ENCODE measurements at regions not wholly inside any gene's neighbourhood (a gene's known extent, or its start where the extent isn't known, plus 50 kb on each side); places are given as distances from the start of the nearest gene placed in this dataset.
"Not testable (repeated sequence)": the region's sequence is repeated elsewhere in the genome, so short reads cannot be mapped to it uniquely, and the experiment has no call there.

- in situ Hi-C loops (cut with HindIII; ENCODE audit: low pct_unique_long_range_greater_than_20kb, low sequenced_read_pairs): no loop called here
- no peak for DNase-seq (ENCODE audit: low read depth in 1 of 2, low spot score in 1 of 2)
- no peak for TF ChIP-seq JUND (IDR thresholded peaks at IDR 0.05; ENCODE audit: low read depth)
Measured at GRCh38 chr15:83380059-83380458, 67.1 kb upstream of the SH3GL3 start.

- TF ChIP-seq JUND (IDR thresholded peaks at IDR 0.05; ENCODE audit: low read depth): no peak
- in situ Hi-C loops (cut with HindIII; ENCODE audit: low pct_unique_long_range_greater_than_20kb, low sequenced_read_pairs): no loop called here
- DNase-seq (ENCODE audit: low read depth in 1 of 2, low spot score in 1 of 2): peak; percentile 74 to 80
Measured at GRCh38 chr15:83380682-83381081, 66.5 kb upstream of the SH3GL3 start.

DNA sequence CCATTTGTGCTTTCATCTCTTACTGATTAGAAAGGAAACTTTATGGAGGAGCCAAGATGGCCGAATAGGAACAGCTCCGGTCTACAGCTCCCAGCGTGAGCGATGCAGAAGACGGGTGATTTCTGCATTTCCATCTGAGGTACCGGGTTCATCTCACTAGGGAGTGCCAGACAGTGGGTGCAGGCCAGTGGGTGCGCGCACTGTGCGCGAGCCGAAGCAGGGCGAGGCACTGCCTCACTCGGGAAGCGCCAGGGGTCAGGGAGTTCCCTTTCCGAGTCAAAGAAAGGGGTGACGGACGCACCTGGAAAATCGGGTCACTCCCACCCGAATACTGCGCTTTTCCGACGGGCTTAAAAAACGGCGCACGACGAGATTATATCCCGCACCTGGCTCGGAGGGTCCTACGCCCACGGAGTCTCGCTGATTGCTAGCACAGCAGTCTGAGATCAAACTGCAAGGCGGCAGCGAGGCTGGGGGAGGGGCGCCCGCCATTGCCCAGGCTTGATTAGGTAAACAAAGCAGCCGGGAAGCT is 63.5 kb upstream of the SH3GL3 start:
- DNase-seq (ENCODE audit: low read depth in 1 of 2, low spot score in 1 of 2); in situ Hi-C loops (cut with HindIII; ENCODE audit: low pct_unique_long_range_greater_than_20kb, low sequenced_read_pairs): not testable (repeated sequence)

GRCh38 chr15:83396101-83396500 is 51.0 kb upstream of the SH3GL3 start:
- in situ Hi-C loops (cut with HindIII; ENCODE audit: low pct_unique_long_range_greater_than_20kb, low sequenced_read_pairs): no loop called here
- TF ChIP-seq JUND (IDR thresholded peaks at IDR 0.05; ENCODE audit: low read depth): no peak
- DNase-seq (ENCODE audit: low read depth in 1 of 2, low spot score in 1 of 2): no peak

Data from T47D (cell line).